ENCODE measurements at regions not wholly inside any gene's neighbourhood (a gene's known extent, or its start where the extent isn't known, plus 50 kb on each side); places are given as distances from the start of the nearest gene placed in this dataset.
A peak's percentile ranks its signal among the peaks of the same experiment; 100 is the strongest.
"Not testable (repeated sequence)": the region's sequence is repeated elsewhere in the genome, so short reads cannot be mapped to it uniquely, and the experiment has no call there.

DNA sequence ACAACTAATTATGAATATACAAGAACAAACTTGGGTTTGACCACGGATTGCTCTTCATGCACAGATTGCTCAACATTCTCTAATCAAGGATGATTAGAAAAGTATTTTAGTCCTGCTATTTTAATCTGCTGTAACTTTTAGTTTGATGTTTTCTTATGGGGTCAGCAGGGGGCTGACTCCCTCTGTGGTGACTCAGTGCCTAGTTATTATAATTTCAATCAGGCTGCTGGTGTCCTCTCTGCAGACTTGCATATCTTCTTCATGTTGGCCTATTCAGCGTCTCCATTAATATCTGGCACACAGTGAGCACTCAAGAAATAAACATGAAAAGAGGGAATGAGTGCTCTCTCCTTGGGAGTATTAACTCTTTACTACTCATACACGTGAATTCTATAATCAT lies 223.8 kb upstream of the DDI1 start:
- no peaks in the 10 kb centered on the region for H4K20me1 ChIP-seq (ENCODE audit: insufficient read depth, low read length)
- H3K4me1 ChIP-seq (ENCODE audit: insufficient read depth, low read length) = peaks cover 11% of the 10 kb centered on the region
- no peak for DNase-seq (ENCODE audit: low read depth)
- H3K4me3 ChIP-seq (ENCODE audit: insufficient read depth, low read depth, low read length) = no peak overlapping the region
- Mint-ChIP-seq H3K9me3 (ENCODE audit: unreplicated experiment) (peaks cover 3% of the 10 kb centered on the region), H3K36me3 (ENCODE audit: low read depth, unreplicated experiment) (no peaks in the 10 kb centered on the region), H3K27ac (ENCODE audit: unreplicated experiment) (no peak overlapping the region), H3K27me3 (ENCODE audit: low read depth, unreplicated experiment) (no peaks in the 10 kb centered on the region), H3K4me3 (ENCODE audit: unreplicated experiment) (no peak overlapping the region), H3K4me1 (ENCODE audit: low read depth, unreplicated experiment) (peaks cover 20% of the 10 kb centered on the region)
- no peak overlapping the region for H3K9ac ChIP-seq (ENCODE audit: low read length)
- no peak overlapping the region for H2AFZ ChIP-seq (ENCODE audit: low read depth, low read length)
- H3K36me3 ChIP-seq (ENCODE audit: insufficient read depth, low read length) = no peaks in the 10 kb centered on the region
- H3K79me2 ChIP-seq (ENCODE audit: insufficient read depth, low read length) = no peaks in the 10 kb centered on the region
- peak overlapping the region; percentile 25 for H3K4me2 ChIP-seq (ENCODE audit: low read length)
- H3K27me3 ChIP-seq (ENCODE audit: insufficient read depth, low read length) = no peaks in the 10 kb centered on the region
- no peak for FAIRE-seq
- TF ChIP-seq EZH2 (IDR thresholded peaks at IDR 0.05; ENCODE audit: insufficient read depth, low read length) (no peak), CTCF (IDR thresholded peaks at IDR 0.05; ENCODE audit: insufficient read depth, low read depth, low read length) (no peak)
- no peak overlapping the region for H3K27ac ChIP-seq (ENCODE audit: low read depth, low read length)
- no peaks in the 10 kb centered on the region for H3K9me3 ChIP-seq (ENCODE audit: insufficient read depth, low read depth, low read length)

- not testable (repeated sequence) for H3K27me3 Mint-ChIP-seq (ENCODE audit: low read depth, unreplicated experiment); H3K9me3 ChIP-seq (ENCODE audit: insufficient read depth, low read depth, low read length); H3K9ac ChIP-seq (ENCODE audit: low read length); H3K27me3 ChIP-seq (ENCODE audit: insufficient read depth, low read length); H2AFZ ChIP-seq (ENCODE audit: low read depth, low read length); H3K79me2 ChIP-seq (ENCODE audit: insufficient read depth, low read length); H3K4me3 ChIP-seq (ENCODE audit: insufficient read depth, low read depth, low read length); H3K36me3 ChIP-seq (ENCODE audit: insufficient read depth, low read length); H3K4me2 ChIP-seq (ENCODE audit: low read length); H4K20me1 ChIP-seq (ENCODE audit: insufficient read depth, low read length); H3K27ac Mint-ChIP-seq (ENCODE audit: unreplicated experiment); H3K27ac ChIP-seq (ENCODE audit: low read depth, low read length); FAIRE-seq; H3K36me3 Mint-ChIP-seq (ENCODE audit: low read depth, unreplicated experiment); H3K4me1 Mint-ChIP-seq (ENCODE audit: low read depth, unreplicated experiment); DNase-seq (ENCODE audit: low read depth); H3K4me3 Mint-ChIP-seq (ENCODE audit: unreplicated experiment); H3K4me1 ChIP-seq (ENCODE audit: insufficient read depth, low read length)
- peaks cover 11% of the 10 kb centered on the region for H3K9me3 Mint-ChIP-seq (ENCODE audit: unreplicated experiment)
Observed at GRCh38 chr11:103820345-103820744, 216.1 kb upstream of the DDI1 start.

DNA sequence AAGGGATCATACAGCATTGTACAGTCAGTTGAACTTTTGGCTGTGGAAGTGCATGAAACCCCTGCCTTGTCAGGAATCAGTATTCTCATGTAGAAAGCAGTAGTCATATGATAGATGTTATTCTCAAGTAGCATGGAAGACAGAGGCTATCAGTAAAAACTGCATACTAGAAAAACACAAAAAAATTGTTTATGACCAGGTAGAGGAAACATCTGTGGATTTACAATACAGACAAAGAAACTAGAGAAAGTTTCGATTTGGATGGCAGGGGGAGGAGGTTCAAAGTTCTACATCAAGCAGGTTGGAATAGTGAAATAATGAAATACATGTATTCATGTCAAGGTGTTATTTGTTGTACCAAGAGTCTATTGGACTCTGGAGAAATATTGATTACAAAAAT lies 212.3 kb upstream of the DDI1 start:
- FAIRE-seq = no peak
- no peaks in the 10 kb centered on the region for H3K27me3 Mint-ChIP-seq (ENCODE audit: low read depth, unreplicated experiment)
- H3K4me2 ChIP-seq (ENCODE audit: low read length) = no peak overlapping the region

More for the DNA sequence above, 212.3 kb upstream of the DDI1 start:
- peaks cover 6% of the 10 kb centered on the region for H3K9me3 Mint-ChIP-seq (ENCODE audit: unreplicated experiment)
- H3K9me3 ChIP-seq (ENCODE audit: insufficient read depth, low read depth, low read length) = peaks cover 4% of the 10 kb centered on the region
- TF ChIP-seq CTCF (IDR thresholded peaks at IDR 0.05; ENCODE audit: insufficient read depth, low read depth, low read length) = no peak
- no peak overlapping the region for H3K27ac ChIP-seq (ENCODE audit: low read depth, low read length)
- no peak overlapping the region for H2AFZ ChIP-seq (ENCODE audit: low read depth, low read length)
- DNase-seq (ENCODE audit: low read depth) = no peak
- no peaks in the 10 kb centered on the region for H3K27me3 ChIP-seq (ENCODE audit: insufficient read depth, low read length)
- no peaks in the 10 kb centered on the region for H4K20me1 ChIP-seq (ENCODE audit: insufficient read depth, low read length)
- no peak overlapping the region for H3K9ac ChIP-seq (ENCODE audit: low read length)
- peaks cover 1% of the 10 kb centered on the region for H3K36me3 Mint-ChIP-seq (ENCODE audit: low read depth, unreplicated experiment)
- H3K79me2 ChIP-seq (ENCODE audit: insufficient read depth, low read length) = no peaks in the 10 kb centered on the region
- H3K27ac Mint-ChIP-seq (ENCODE audit: unreplicated experiment) = no peak overlapping the region
- no peak overlapping the region for H3K4me3 ChIP-seq (ENCODE audit: insufficient read depth, low read depth, low read length)
- H3K36me3 ChIP-seq (ENCODE audit: insufficient read depth, low read length) = no peaks in the 10 kb centered on the region
- no peak overlapping the region for H3K4me3 Mint-ChIP-seq (ENCODE audit: unreplicated experiment)
- no peaks in the 10 kb centered on the region for H3K4me1 Mint-ChIP-seq (ENCODE audit: low read depth, unreplicated experiment)
- H3K4me1 ChIP-seq (ENCODE audit: insufficient read depth, low read length) = no peaks in the 10 kb centered on the region
